PFSK-1 (cell line): ENCODE measurements at regions not wholly inside any gene's neighbourhood (a gene's known extent, or its start where the extent isn't known, plus 50 kb on each side); places are given as distances from the start of the nearest gene placed in this dataset.

Experiments used
- POLR2AphosphoS5 ChIP-seq: IDR thresholded peaks from 2 replicates; pipeline ENCODE4 v1.6.1; 2012; ENCODE audit warnings: low read depth, mild to moderate bottlenecking, control low read depth, low read length, moderate library complexity
- TF ChIP-seq, protein P1 (sequence below), 2 experiments: IDR thresholded peaks; 2 replicates each; pipeline versions ENCODE4 v1.6.1 to v1.8.0; 2011 to 2012; ENCODE audit warnings: low read depth in 2 of 2, low read length in 2 of 2, control low read depth in 1 of 2, inconsistent platforms in 1 of 2, mild to moderate bottlenecking in 1 of 2, moderate library complexity in 1 of 2; ENCODE audit not compliant: insufficient read depth in 1 of 2

DNA sequence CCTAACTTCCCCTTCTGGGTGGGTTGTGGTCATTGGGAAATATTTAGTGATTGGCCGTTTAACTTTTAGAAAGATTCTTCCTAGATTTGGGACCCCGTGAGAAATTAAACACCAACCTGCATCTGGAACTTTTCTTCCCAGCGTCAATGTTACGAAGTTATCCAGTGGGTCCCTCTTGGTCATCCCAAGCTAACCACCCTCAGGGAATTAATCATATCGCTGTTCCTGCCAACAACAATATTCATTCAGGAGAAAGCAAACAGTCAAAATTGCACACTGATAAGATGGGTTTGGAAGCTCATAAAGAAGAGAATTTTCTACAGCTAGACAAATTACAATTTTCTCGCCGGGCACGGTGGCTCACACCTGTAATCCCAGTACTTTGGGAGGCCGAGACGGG lies 121.2 kb upstream of the STX18 start:
- TF ChIP-seq, protein P1, sequence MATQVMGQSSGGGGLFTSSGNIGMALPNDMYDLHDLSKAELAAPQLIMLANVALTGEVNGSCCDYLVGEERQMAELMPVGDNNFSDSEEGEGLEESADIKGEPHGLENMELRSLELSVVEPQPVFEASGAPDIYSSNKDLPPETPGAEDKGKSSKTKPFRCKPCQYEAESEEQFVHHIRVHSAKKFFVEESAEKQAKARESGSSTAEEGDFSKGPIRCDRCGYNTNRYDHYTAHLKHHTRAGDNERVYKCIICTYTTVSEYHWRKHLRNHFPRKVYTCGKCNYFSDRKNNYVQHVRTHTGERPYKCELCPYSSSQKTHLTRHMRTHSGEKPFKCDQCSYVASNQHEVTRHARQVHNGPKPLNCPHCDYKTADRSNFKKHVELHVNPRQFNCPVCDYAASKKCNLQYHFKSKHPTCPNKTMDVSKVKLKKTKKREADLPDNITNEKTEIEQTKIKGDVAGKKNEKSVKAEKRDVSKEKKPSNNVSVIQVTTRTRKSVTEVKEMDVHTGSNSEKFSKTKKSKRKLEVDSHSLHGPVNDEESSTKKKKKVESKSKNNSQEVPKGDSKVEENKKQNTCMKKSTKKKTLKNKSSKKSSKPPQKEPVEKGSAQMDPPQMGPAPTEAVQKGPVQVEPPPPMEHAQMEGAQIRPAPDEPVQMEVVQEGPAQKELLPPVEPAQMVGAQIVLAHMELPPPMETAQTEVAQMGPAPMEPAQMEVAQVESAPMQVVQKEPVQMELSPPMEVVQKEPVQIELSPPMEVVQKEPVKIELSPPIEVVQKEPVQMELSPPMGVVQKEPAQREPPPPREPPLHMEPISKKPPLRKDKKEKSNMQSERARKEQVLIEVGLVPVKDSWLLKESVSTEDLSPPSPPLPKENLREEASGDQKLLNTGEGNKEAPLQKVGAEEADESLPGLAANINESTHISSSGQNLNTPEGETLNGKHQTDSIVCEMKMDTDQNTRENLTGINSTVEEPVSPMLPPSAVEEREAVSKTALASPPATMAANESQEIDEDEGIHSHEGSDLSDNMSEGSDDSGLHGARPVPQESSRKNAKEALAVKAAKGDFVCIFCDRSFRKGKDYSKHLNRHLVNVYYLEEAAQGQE (IDR thresholded peaks at IDR 0.05; ENCODE audit: insufficient read depth in 1 of 2, low read depth in 2 of 2, low read length in 2 of 2), result no peak
- TF ChIP-seq POLR2AphosphoS5, result no peak
